HS-5 (cell line): ENCODE measurements at regions not wholly inside any gene's neighbourhood (a gene's known extent, or its start where the extent isn't known, plus 50 kb on each side); places are given as distances from the start of the nearest gene placed in this dataset.
A peak's percentile ranks its signal among the peaks of the same experiment; 100 is the strongest.

Source experiments
- DNase-seq: peaks from one replicate; pipeline ENCODE4 v3.0.0-alpha.2; 2012; ENCODE audit warnings: low read depth

GRCh38 chr11:23359297-23359696, 499.0 kb upstream of the CCDC179 start:
- peak; percentile 71 for DNase-seq

GRCh38 chr11:23364076-23364475, 503.8 kb upstream of the CCDC179 start:
- no peak for DNase-seq

GRCh38 chr11:23370580-23371275, 510.5 kb upstream of the CCDC179 start:
- DNase-seq, result no peak

- DNase-seq, result no peak
These were observed 517.6 kb upstream of the CCDC179 start for GRCh38 chr11:23377909-23378308.

- no peak for DNase-seq
These were observed 530.8 kb upstream of the CCDC179 start for GRCh38 chr11:23391031-23391430.

DNA sequence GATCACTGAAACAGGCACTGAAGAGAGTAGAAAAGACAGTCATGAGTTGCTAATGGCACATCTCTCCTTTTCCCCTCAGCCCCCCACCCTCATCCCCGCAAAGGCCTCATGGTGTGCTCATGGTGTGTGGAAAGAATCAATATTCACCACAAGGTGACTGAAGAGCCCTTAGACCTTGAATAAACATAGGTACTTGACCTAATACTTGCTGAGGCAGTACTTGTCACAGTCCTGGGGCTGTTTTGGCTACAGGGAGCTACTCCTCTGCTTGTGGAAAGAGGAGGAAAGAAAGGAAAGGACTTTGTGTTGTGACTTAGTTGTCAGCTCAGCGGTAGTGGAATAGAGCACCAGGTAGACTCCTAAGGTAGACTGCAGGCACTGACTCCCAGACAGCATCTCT, 537.8 kb upstream of the CCDC179 start:
- DNase-seq, result no peak

DNA sequence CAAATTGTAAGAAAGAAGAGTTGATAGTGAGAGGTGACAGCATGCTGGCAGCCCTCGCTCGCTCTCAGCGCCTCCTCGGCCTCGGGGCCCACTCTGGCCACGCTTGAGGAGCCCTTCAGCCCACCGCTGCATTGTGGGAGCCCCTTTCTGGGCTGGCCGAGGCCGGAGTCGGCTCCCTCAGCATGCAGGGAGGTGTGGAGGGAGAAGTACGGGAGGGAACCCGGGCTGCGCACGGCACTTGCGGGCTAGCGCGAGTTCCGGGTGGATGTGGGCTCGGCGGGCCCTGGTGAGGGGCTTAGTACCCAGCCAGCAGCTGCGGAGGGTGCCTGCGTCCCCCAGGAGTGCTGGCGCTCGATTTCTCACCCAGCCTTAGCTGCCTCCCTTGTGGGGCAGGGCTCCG, 539.7 kb upstream of the CCDC179 start:
- DNase-seq, result no peak

DNA sequence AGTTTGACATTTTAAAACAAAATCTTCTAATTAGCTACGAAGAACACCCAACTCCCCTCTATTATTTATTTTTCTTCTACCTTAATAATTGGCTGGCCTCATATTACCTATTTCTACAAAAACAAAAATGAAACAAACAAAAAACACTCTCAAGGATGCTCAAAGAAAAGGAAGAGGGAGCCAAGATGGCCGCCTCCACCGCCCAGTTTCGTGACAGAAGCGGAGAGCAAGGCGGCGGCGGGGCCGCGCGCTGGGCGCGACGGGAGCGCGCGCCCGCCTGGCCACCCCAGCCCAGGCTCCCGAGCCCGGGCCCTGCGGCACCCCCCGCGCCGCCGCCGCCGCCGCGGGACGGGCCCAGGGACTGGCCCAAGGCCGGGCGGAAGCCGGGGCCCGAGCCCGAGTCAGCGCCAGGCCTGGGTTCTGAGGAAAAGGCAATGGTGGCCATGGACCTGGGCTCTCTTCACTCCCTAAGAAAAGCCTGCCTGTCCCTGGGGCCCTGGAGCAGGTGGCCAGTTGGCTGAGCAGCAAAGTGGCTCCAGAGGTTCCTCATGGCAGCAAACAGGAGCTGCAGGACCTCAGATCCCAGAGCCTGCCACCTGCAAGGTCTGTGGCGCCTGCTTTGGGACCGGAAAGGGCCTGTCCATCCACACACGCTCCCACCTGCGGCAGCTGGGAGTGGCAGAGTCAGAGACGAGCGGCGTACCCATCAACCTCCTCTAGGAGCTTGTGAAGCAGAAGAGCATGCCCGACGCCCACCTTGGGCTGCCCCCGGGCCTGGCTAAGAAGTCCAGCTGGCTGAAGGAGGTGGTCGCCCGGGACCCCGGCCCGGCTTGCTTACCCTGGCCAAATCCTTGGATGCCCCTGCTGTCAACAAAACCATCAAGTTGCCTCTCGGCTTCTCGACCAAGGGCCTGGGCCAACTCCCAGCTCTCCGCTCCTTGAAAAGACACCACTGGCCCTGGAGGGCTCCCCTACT, 543.2 kb upstream of the CCDC179 start:
- no peak for DNase-seq

DNA sequence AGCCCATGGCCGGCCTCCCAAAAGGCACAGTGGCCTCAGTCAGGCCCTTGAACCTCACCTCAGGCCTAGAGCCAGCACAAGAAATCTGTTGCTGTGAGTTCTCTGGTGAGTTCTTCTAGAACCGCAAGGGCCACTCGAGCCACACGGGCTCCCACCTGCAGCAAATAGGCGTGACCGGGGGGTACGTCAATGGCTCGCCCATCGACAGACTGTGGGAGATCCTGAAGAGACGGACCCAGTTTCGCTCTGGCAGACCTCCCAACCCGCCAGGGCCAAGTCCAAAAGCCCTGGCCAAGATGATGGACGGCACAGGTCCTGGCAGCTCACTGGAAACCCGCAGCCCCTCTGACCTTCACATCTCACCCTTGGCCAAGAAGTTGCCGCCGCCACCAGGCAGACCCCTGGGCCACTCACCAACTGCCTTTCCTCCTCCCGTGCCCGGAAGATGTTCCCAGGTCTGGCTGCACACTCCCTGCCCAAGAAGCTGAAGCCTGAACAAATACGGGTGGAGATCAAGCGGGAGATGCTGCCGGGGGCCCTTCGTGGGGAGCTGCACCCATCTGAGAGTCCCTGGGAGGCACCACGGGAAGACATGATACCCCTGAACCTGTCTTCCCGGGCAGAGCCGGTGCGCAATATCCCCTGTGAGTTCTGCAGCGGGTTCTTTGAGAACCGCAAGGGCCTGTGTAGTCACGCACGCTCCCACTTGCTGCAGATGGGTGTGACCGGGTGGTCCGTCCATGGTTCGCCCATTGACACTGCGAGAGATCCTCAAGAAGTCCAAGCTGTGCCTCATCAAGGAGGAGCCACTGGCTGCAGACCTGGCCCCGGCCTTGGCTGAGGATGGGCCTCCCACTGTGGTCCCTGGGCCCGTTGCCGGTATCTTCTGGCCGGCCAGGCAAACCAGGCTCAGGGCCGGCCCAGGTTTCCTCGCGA, 544.2 kb upstream of the CCDC179 start:
- no peak for DNase-seq

GRCh38 chr11:23405350-23405937, 545.2 kb upstream of the CCDC179 start:
- no peak for DNase-seq

GRCh38 chr11:23406131-23406819, 546.0 kb upstream of the CCDC179 start:
- DNase-seq, result no peak

- DNase-seq, result no peak
These were observed 552.8 kb upstream of the CCDC179 start for GRCh38 chr11:23413057-23413456.

DNA sequence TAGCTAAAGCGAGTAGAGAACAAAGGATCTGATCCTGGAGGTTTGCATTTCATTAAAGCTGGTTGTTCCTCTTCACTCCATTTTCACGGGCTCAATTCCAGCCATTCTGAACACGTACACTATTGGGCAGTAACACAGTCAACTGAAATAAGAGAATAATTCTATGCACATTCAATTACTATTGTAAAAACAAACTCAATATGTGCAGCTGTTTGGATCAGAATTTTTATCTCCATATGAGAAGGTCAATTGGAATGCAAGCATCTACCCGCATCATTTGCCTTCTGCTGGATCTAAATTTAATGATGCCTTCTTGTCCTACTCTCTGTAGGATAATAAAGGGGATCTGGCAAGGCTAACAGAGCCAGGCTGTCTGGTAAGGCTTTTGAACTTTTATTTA, 562.8 kb upstream of the CCDC179 start:
- DNase-seq, result no peak

- no peak for DNase-seq
These were observed 563.4 kb upstream of the CCDC179 start for GRCh38 chr11:23423656-23424055.

- no peak for DNase-seq
These were observed 565.1 kb upstream of the CCDC179 start for GRCh38 chr11:23425381-23425780.

DNA sequence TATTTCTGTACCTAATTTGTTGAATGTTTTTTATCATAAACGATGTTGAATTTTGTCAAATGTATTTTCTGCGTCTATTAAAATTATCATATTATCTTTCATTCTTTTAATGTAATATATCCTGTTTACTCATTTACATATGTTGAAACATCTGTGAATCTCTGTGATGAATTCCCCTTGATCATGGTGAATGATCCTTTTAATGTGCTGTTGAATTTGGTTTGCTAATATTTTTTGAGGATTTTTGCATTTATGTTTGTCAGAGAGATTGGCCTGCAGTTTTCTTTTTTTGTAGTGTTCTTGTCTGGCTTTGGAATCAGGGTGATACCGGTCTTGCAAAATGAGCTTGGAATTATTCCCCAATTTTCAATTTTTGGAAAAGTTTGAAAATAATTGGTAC, 569.3 kb upstream of the CCDC179 start:
- DNase-seq, result no peak

DNA sequence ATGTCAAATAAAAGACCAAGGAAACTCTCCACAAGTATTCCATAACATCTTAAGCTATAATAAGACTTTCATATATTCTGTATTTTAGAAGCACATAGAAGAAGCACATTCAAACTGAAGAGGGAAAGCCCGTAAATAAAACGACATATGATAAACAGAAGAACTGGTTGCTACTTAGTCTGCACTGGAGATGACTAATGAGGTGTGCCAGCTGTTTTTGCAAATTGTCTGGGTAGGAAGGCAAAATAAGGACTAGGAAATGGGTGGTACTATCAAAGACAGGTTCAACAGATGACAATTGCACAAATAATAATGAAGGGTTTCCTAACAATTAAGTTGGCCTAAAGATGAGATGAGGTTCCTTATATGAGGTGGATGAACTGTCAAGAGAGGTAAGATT, 593.2 kb upstream of the CCDC179 start:
- DNase-seq, result no peak

- no peak for DNase-seq
These were observed 595.1 kb upstream of the CCDC179 start for GRCh38 chr11:23455321-23455891.

DNA sequence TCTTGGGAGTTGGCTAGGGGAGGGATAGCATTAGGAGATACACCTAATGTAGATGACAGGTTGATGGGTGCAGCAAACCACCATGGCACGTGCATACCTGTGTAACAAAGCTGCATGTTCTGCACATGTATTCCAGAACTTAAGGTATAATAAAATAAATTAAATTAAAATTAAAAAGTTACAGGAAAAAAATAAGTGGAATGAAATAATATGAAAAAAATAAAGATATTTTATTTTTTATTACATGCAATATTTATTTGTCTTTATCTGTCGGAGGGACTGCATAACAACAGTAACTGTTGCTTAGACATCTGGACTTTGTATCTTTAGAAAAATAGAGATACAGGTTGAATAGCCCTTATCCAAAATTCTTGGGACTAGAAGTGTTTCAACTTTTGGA, 597.4 kb upstream of the CCDC179 start:
- DNase-seq, result no peak

GRCh38 chr11:23471878-23472277, 611.6 kb upstream of the CCDC179 start:
- no peak for DNase-seq

DNA sequence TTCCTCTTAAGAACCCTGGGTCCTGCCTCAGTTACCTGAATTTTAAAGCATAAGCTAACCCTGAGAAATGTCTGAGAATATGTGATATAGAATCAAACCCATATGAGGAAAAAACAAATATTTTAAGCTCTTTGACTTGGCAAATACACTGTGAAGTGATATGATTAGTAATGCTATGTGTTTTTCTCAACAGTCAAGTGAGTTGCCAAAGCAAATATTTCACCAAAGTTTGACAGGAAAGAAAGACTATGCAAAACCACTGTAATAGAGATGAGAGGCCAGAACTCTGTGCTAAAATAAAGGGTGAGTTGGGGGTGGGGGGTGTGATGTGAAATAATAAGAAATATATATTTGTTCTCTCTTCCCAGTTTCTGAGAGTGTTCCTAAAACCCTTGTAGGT, 613.5 kb upstream of the CCDC179 start:
- DNase-seq, result no peak
